Testis (tissue), 2 donors: ENCODE measurements at regions not wholly inside any gene's neighbourhood (a gene's known extent, or its start where the extent isn't known, plus 50 kb on each side); places are given as distances from the start of the nearest gene placed in this dataset.

Source experiments
- CTCF ChIP-seq, 3 experiments: fragments of 450-650 bp in 2 of 3; fragments of 200-600 bp in 1 of 3; sonication (generic) in 1 of 3; IDR thresholded peaks; one replicate each; pipeline ENCODE4 v1.5.1; 2016 to 2019; ENCODE audit warnings: antibody characterized with exemption in 3 of 3, mild to moderate bottlenecking in 2 of 3, moderate library complexity in 1 of 3
- POLR2A ChIP-seq: fragments of 450-650 bp; IDR thresholded peaks from one replicate; pipeline ENCODE4 v1.6.1; 2017; ENCODE audit warnings: antibody characterized with exemption, mild to moderate bottlenecking, moderate library complexity

GRCh38 chr19:28602675-28603298, 610.2 kb downstream of the UQCRFS1 start:
- TF ChIP-seq POLR2A, result no peak
- no peak for TF ChIP-seq CTCF (IDR thresholded peaks at IDR 0.05)
